ENCODE measurements at regions not wholly inside any gene's neighbourhood (a gene's known extent, or its start where the extent isn't known, plus 50 kb on each side); places are given as distances from the start of the nearest gene placed in this dataset.

- intact Hi-C loops (cut with DNase I) = no loop called here
- ATAC-seq = no peak
- DNase-seq = no peak
These were observed 454.6 kb downstream of the MIAT start for GRCh38 chr22:27111796-27112672.

GRCh38 chr22:27113211-27113635 lies 455.8 kb downstream of the MIAT start:
- intact Hi-C loops (cut with DNase I) = no loop called here
- DNase-seq (peak; percentile 74), ATAC-seq (peak; percentile 82 to 92)

GRCh38 chr22:27113641-27114040 lies 456.3 kb downstream of the MIAT start:
- ATAC-seq (no peak), DNase-seq (no peak)
- intact Hi-C loops (cut with DNase I) = no loop called here

- no peak for ATAC-seq
- intact Hi-C loops (cut with DNase I) = no loop called here
- no peak for DNase-seq
These were observed 456.8 kb downstream of the MIAT start for GRCh38 chr22:27114186-27114585.

- DNase-seq = no peak
- ATAC-seq = no peak
- intact Hi-C loops (cut with DNase I) = no loop called here
These were observed 458.0 kb downstream of the MIAT start for GRCh38 chr22:27115410-27115809.

- no peak for DNase-seq
- intact Hi-C loops (cut with DNase I) = no loop called here
- ATAC-seq = no peak
These were observed 458.4 kb downstream of the MIAT start for GRCh38 chr22:27115816-27116256.

GRCh38 chr22:27116312-27117086 lies 459.1 kb downstream of the MIAT start:
- intact Hi-C loops (cut with DNase I) = no loop called here
- DNase-seq (no peak), ATAC-seq (no peak)

GRCh38 chr22:27120036-27120435 lies 462.6 kb downstream of the MIAT start:
- ATAC-seq = no peak
- intact Hi-C loops (cut with DNase I) = no loop called here
- DNase-seq = no peak

- intact Hi-C loops (cut with DNase I) = no loop called here
- ATAC-seq (no peak), DNase-seq (no peak)
These were observed 465.2 kb downstream of the MIAT start for GRCh38 chr22:27122574-27122973.

- ATAC-seq = no peak
- intact Hi-C loops (cut with DNase I) = no loop called here
These were observed 466.5 kb downstream of the MIAT start for GRCh38 chr22:27123880-27124279.

GRCh38 chr22:27124351-27124966 lies 467.1 kb downstream of the MIAT start:
- intact Hi-C loops (cut with DNase I) = no loop called here
- DNase-seq = peak; percentile 51
- peak; percentile 61 to 91 for ATAC-seq

More at GRCh38 chr22:27123880-27124279, 466.5 kb downstream of the MIAT start:
- DNase-seq = no peak

GRCh38 chr22:27125539-27125938 lies 468.2 kb downstream of the MIAT start:
- ATAC-seq = no peak
- intact Hi-C loops (cut with DNase I) = no loop called here

GRCh38 chr22:27127911-27128310 lies 470.5 kb downstream of the MIAT start:
- intact Hi-C loops (cut with DNase I) = no loop called here
- no peak for DNase-seq
- ATAC-seq = no peak

More at GRCh38 chr22:27125539-27125938, 468.2 kb downstream of the MIAT start:
- DNase-seq = no peak

- intact Hi-C loops (cut with DNase I) = no loop called here
- ATAC-seq (peak in 1 of 2 donors; percentile 43), DNase-seq (no peak)
These were observed 471.2 kb downstream of the MIAT start for GRCh38 chr22:27128461-27129085.

- peak in 1 of 2 donors; percentile 39 for ATAC-seq
- intact Hi-C loops (cut with DNase I) = no loop called here
- DNase-seq = no peak
These were observed 471.9 kb downstream of the MIAT start for GRCh38 chr22:27129266-27129665.

GRCh38 chr22:27130906-27131305 lies 473.5 kb downstream of the MIAT start:
- intact Hi-C loops (cut with DNase I) = no loop called here
- DNase-seq (no peak), ATAC-seq (no peak)

- ATAC-seq = no peak
- no peak for DNase-seq
- intact Hi-C loops (cut with DNase I) = no loop called here
These were observed 474.0 kb downstream of the MIAT start for GRCh38 chr22:27131346-27131745.

GRCh38 chr22:27132400-27132799 lies 475.0 kb downstream of the MIAT start:
- ATAC-seq (no peak), DNase-seq (no peak)
- intact Hi-C loops (cut with DNase I) = no loop called here

GRCh38 chr22:27133019-27133431 lies 475.6 kb downstream of the MIAT start:
- ATAC-seq (no peak), DNase-seq (no peak)
- intact Hi-C loops (cut with DNase I) = no loop called here
